Endothelial cell of umbilical vein (primary cell): ENCODE measurements at regions not wholly inside any gene's neighbourhood (a gene's known extent, or its start where the extent isn't known, plus 50 kb on each side); places are given as distances from the start of the nearest gene placed in this dataset.

ENCODE experiments used
- CTCF ChIP-seq, 2 donors: IDR thresholded peaks; 1 replicate in 1 of 2; 2 replicates in 1 of 2; pipeline ENCODE4 v1.5.1; 2011; ENCODE audit warnings: low read length in 2 of 2, mild to moderate bottlenecking in 2 of 2, moderate library complexity in 2 of 2, control low read depth in 1 of 2, inconsistent platforms in 1 of 2, low read depth in 1 of 2; ENCODE audit not compliant: insufficient read depth in 1 of 2; ENCODE audit errors: extremely low read depth in 1 of 2
- EZH2 ChIP-seq: IDR thresholded peaks from 2 replicates; pipeline ENCODE4 v1.6.1; 2012; ENCODE audit warnings: borderline replicate concordance, low read depth, mild to moderate bottlenecking, moderate library complexity, low read length, inconsistent platforms; ENCODE audit not compliant: severe bottlenecking
- JUN ChIP-seq: IDR thresholded peaks from 2 replicates; pipeline ENCODE4 v1.6.1; 2011; ENCODE audit warnings: borderline replicate concordance, low read depth; ENCODE audit not compliant: insufficient read length, insufficient read depth
- POLR2A ChIP-seq: IDR thresholded peaks from 2 replicates; pipeline ENCODE4 v1.6.1; 2012; ENCODE audit warnings: low read depth, mild to moderate bottlenecking, control low read depth, low read length
- POLR2AphosphoS5 ChIP-seq: IDR thresholded peaks from 2 replicates; pipeline ENCODE4 v1.6.1; 2012; ENCODE audit warnings: low read depth, mild to moderate bottlenecking, control low read depth, low read length, moderate library complexity; ENCODE audit not compliant: insufficient read depth

GRCh38 chr9:85155352-85155751 lies 485.8 kb downstream of the NTRK2 start:
- TF ChIP-seq POLR2AphosphoS5 = no peak
- TF ChIP-seq CTCF (IDR thresholded peaks at IDR 0.05; ENCODE audit: extremely low read depth in 1 of 2, insufficient read depth in 1 of 2, low read depth in 1 of 2, low read length in 2 of 2) = no peak
- TF ChIP-seq JUN = no peak
- TF ChIP-seq EZH2 = no peak
- TF ChIP-seq POLR2A = no peak
